Stimulated activated CD8-positive, alpha-beta memory T cell treated with anti-CD3 and anti-CD28 coated beads, Interleukin-15, amount 100 ng/mL, for 4 hours (primary cell): ENCODE measurements at regions not wholly inside any gene's neighbourhood (a gene's known extent, or its start where the extent isn't known, plus 50 kb on each side); places are given as distances from the start of the nearest gene placed in this dataset.

Source experiments
- DNase-seq, 2 donors: peaks; one replicate each; pipeline ENCODE4 v3.0.0-alpha.2; 2020; ENCODE audit warnings: low read depth in 2 of 2

- no peak for DNase-seq
Observed at GRCh38 chr2:13009027-13009642, 292.4 kb downstream of the TRIB2 start.

GRCh38 chr2:13010283-13010682 is 293.5 kb downstream of the TRIB2 start:
- DNase-seq = no peak

GRCh38 chr2:13014783-13015182 is 298.0 kb downstream of the TRIB2 start:
- no peak for DNase-seq

GRCh38 chr2:13015532-13016320 is 299.0 kb downstream of the TRIB2 start:
- no peak for DNase-seq

- no peak for DNase-seq
Observed at GRCh38 chr2:13018490-13018889, 301.8 kb downstream of the TRIB2 start.

- DNase-seq = no peak
Observed at GRCh38 chr2:13019781-13020180, 303.0 kb downstream of the TRIB2 start.

- no peak for DNase-seq
Observed at GRCh38 chr2:13020469-13020868, 303.7 kb downstream of the TRIB2 start.

- DNase-seq = no peak
Observed at GRCh38 chr2:13021470-13021957, 304.8 kb downstream of the TRIB2 start.

GRCh38 chr2:13030606-13031005 is 313.9 kb downstream of the TRIB2 start:
- no peak for DNase-seq

- no peak for DNase-seq
Observed at GRCh38 chr2:13034861-13035260, 318.1 kb downstream of the TRIB2 start.

GRCh38 chr2:13035866-13036265 is 319.1 kb downstream of the TRIB2 start:
- no peak for DNase-seq

- no peak for DNase-seq
Observed at GRCh38 chr2:13040043-13040442, 323.3 kb downstream of the TRIB2 start.

GRCh38 chr2:13046557-13047165 is 329.9 kb downstream of the TRIB2 start:
- DNase-seq = no peak

- no peak for DNase-seq
Observed at GRCh38 chr2:13050764-13051163, 334.0 kb downstream of the TRIB2 start.

- no peak for DNase-seq
Observed at GRCh38 chr2:13052547-13052946, 335.8 kb downstream of the TRIB2 start.

- no peak for DNase-seq
Observed at GRCh38 chr2:13056259-13056843, 339.6 kb downstream of the TRIB2 start.

- DNase-seq = no peak
Observed at GRCh38 chr2:13057671-13058070, 340.9 kb downstream of the TRIB2 start.

GRCh38 chr2:13066676-13067075 is 349.9 kb downstream of the TRIB2 start:
- DNase-seq = no peak

- no peak for DNase-seq
Observed at GRCh38 chr2:13067508-13067907, 350.8 kb downstream of the TRIB2 start.

GRCh38 chr2:13089971-13090370 is 373.2 kb downstream of the TRIB2 start:
- no peak for DNase-seq

GRCh38 chr2:13091455-13091854 is 374.7 kb downstream of the TRIB2 start:
- DNase-seq = no peak

- no peak for DNase-seq
Observed at GRCh38 chr2:13091861-13092378, 375.2 kb downstream of the TRIB2 start.
